GM23338 (cell line): ENCODE measurements at regions not wholly inside any gene's neighbourhood (a gene's known extent, or its start where the extent isn't known, plus 50 kb on each side); places are given as distances from the start of the nearest gene placed in this dataset.

Experiments
- ATAC-seq: fragments of 200-7000 bp; cut with Tn5 transposase; 3 replicates; pipeline ENCODE4 v1.9.1; 2020
- DNase-seq: peaks from one replicate; pipeline ENCODE4 v3.0.0-alpha.2; 2015; ENCODE audit warnings: low spot score
- H2AFZ ChIP-seq: fragments of 200-600 bp; sonication (generic); 2 replicates; pipeline ENCODE4 v1.8.0; 2016; ENCODE audit warnings: antibody characterized with exemption, mild to moderate bottlenecking, moderate library complexity
- H3F3A ChIP-seq: fragments of 200-600 bp; sonication (generic); replicated peaks from 2 replicates; pipeline ENCODE4 v1.8.0; 2017; ENCODE audit warnings: antibody characterized with exemption, mixed run types, low read depth
- H3K27ac ChIP-seq: fragments of 200-600 bp; sonication (generic); 2 replicates; pipeline ENCODE4 v1.6.1; 2016; ENCODE audit warnings: low read depth
- H3K27me3 ChIP-seq: fragments of 200-600 bp; sonication (generic); 2 replicates; pipeline ENCODE4 v1.8.0; 2016; ENCODE audit warnings: mild to moderate bottlenecking, mixed run types, moderate library complexity; ENCODE audit not compliant: insufficient read depth
- H3K36me3 ChIP-seq: fragments of 200-600 bp; sonication (generic); 2 replicates; pipeline ENCODE4 v1.8.0; 2016; ENCODE audit warnings: mild to moderate bottlenecking; ENCODE audit not compliant: insufficient read depth
- H3K4me1 ChIP-seq: fragments of 200-600 bp; sonication (generic); 2 replicates; pipeline ENCODE4 v1.8.0; 2016; ENCODE audit warnings: mild to moderate bottlenecking, moderate library complexity; ENCODE audit not compliant: insufficient read depth
- H3K4me2 ChIP-seq: fragments of 200-600 bp; sonication (generic); 2 replicates; pipeline ENCODE4 v1.7.1; 2017; ENCODE audit warnings: mixed run types
- H3K4me3 ChIP-seq: fragments of 200-600 bp; sonication (generic); 2 replicates; pipeline ENCODE4 v1.6.1; 2016; ENCODE audit warnings: mixed run types
- H3K79me2 ChIP-seq: fragments of 200-600 bp; sonication (generic); replicated peaks from 2 replicates; pipeline ENCODE4 v1.8.0; 2017; ENCODE audit warnings: mild to moderate bottlenecking; ENCODE audit not compliant: insufficient read depth
- H3K9me2 ChIP-seq: fragments of 200-600 bp; sonication (generic); 2 replicates; pipeline ENCODE4 v1.8.0; 2017; ENCODE audit not compliant: insufficient read depth
- H4K20me1 ChIP-seq: fragments of 200-600 bp; sonication (generic); replicated peaks from 2 replicates; pipeline ENCODE4 v1.8.0; 2017; ENCODE audit warnings: mild to moderate bottlenecking; ENCODE audit not compliant: insufficient read depth
- H3K27ac Mint-ChIP-seq: 2 replicates; pipeline ENCODE4 v1.8.0; 2020; ENCODE audit warnings: inconsistent platforms, mild to moderate bottlenecking, moderate library complexity, mixed read lengths
- H3K27me3 Mint-ChIP-seq: 3 replicates; pipeline ENCODE4 v1.8.0; 2022; ENCODE audit warnings: low read depth, mild to moderate bottlenecking, moderate library complexity, mixed read lengths, inconsistent platforms; ENCODE audit not compliant: insufficient read depth, poor library complexity
- H3K36me3 Mint-ChIP-seq: 3 replicates; pipeline ENCODE4 v1.8.0; 2021; ENCODE audit warnings: low read depth, mild to moderate bottlenecking, inconsistent platforms, moderate library complexity, mixed read lengths
- H3K4me1 Mint-ChIP-seq: 3 replicates; pipeline ENCODE4 v1.8.0; 2020; ENCODE audit warnings: mild to moderate bottlenecking, inconsistent platforms, mixed read lengths
- H3K4me3 Mint-ChIP-seq: 3 replicates; pipeline ENCODE4 v1.8.0; 2021; ENCODE audit warnings: moderate library complexity, mild to moderate bottlenecking, inconsistent platforms, mixed read lengths
- H3K9me3 Mint-ChIP-seq: 3 replicates; pipeline ENCODE4 v1.8.0; 2020; ENCODE audit warnings: moderate library complexity, mild to moderate bottlenecking, inconsistent platforms, mixed read lengths
- CREB1 ChIP-seq: fragments of 250-450 bp; sonication (Bioruptor Pico); IDR thresholded peaks from 2 replicates; pipeline ENCODE4 v1.5.0; 2020; ENCODE audit warnings: low read depth, mild to moderate bottlenecking, moderate library complexity
- EZH2 ChIP-seq: fragments of 200-600 bp; sonication (generic); IDR thresholded peaks from one replicate; pipeline ENCODE4 v1.8.0; 2017; ENCODE audit warnings: antibody characterized with exemption, mild to moderate bottlenecking, low read depth; ENCODE audit not compliant: unreplicated experiment
- EZH2phosphoT487 ChIP-seq: fragments of 200-600 bp; sonication (generic); IDR thresholded peaks from one replicate; pipeline ENCODE4 v1.8.1; 2018; ENCODE audit warnings: antibody characterized with exemption; ENCODE audit not compliant: unreplicated experiment
- JUNB ChIP-seq: IDR thresholded peaks from one replicate; pipeline ENCODE4 v1.6.1; 2016; ENCODE audit warnings: antibody characterized with exemption; ENCODE audit not compliant: unreplicated experiment
- NANOG ChIP-seq: IDR thresholded peaks from 2 replicates; pipeline ENCODE4 v1.6.1; 2016; ENCODE audit warnings: antibody characterized with exemption, borderline replicate concordance
- POLR2AphosphoS5 ChIP-seq: IDR thresholded peaks from 2 replicates; pipeline ENCODE4 v1.6.1; 2016; ENCODE audit warnings: antibody characterized with exemption, low read depth
- STAT1 ChIP-seq: IDR thresholded peaks from one replicate; pipeline ENCODE4 v1.6.1; 2016; ENCODE audit warnings: antibody characterized with exemption; ENCODE audit not compliant: unreplicated experiment
- ZNF331 ChIP-seq: fragments of 250-450 bp; sonication (Bioruptor Pico); IDR thresholded peaks from 2 replicates; pipeline ENCODE4 v1.5.0; 2020; ENCODE audit warnings: low read depth, mild to moderate bottlenecking, moderate library complexity
- TF ChIP-seq, protein P1 (sequence below): fragments of 250-450 bp; sonication (Bioruptor Pico); IDR thresholded peaks from 2 replicates; pipeline ENCODE4 v1.5.0; 2020; ENCODE audit warnings: mild to moderate bottlenecking, moderate library complexity
- TF ChIP-seq, protein P2 (sequence below): IDR thresholded peaks from one replicate; pipeline ENCODE4 v1.6.1; 2018; ENCODE audit warnings: antibody characterized with exemption; ENCODE audit not compliant: unreplicated experiment
- TF ChIP-seq, protein P3 (sequence below), 2 experiments: fragments of 200-600 bp in 1 of 2; sonication (generic) in 1 of 2; conservative IDR thresholded peaks; 2 replicates each; pipeline versions ENCODE4 v1.5.1 to v1.6.1; 2016 to 2017; ENCODE audit warnings: antibody characterized with exemption in 2 of 2, low read depth in 2 of 2, mild to moderate bottlenecking in 2 of 2, moderate library complexity in 1 of 2
- TF ChIP-seq, protein P4 (sequence below): IDR thresholded peaks from 2 replicates; pipeline ENCODE4 v1.6.1; 2016; ENCODE audit warnings: antibody characterized with exemption

DNA sequence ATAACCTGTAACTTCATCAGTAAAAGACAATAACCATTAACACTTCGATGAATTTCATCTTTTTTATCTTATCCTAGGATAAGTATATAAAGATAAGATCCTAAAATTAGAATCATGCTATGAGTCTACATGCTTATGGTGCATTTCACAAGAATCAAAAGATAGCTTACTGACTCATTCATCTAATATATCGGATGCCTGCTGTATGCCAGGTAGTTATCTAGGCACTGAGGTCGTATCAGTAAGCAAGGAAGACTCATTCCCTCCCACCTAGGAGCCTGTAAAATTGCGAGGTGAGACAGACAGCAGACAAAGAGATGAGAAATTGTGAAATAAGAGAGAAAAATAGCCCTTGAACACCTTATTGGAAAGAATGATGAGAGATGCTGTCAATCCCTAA is 240.6 kb upstream of the ADAMTSL1 start:
- no peak for ATAC-seq
- Histone ChIP-seq H3K27ac (no peak overlapping the region), H3K36me3 (no peaks in the 10 kb centered on the region), H3F3A (no peaks in the 10 kb centered on the region), H3K4me3 (no peak overlapping the region), H4K20me1 (no peaks in the 10 kb centered on the region), H3K4me1 (no peaks in the 10 kb centered on the region), H3K4me2 (no peak overlapping the region), H3K79me2 (no peaks in the 10 kb centered on the region), H3K9me2 (no peaks in the 10 kb centered on the region; the same call in 1 of the 2 replicates), H3K27me3 (no peaks in the 10 kb centered on the region), H2AFZ (no peak overlapping the region)
- Mint-ChIP-seq H3K27ac (no peak overlapping the region), H3K36me3 (no peaks in the 10 kb centered on the region), H3K27me3 (no peaks in the 10 kb centered on the region), H3K4me1 (peaks cover 3% of the 10 kb centered on the region; the same call in 2 of the 3 replicates), H3K9me3 (no peaks in the 10 kb centered on the region), H3K4me3 (no peak overlapping the region)
- TF ChIP-seq EZH2 = no peak
- no peak for TF ChIP-seq STAT1
- TF ChIP-seq ZNF331 = no peak
- TF ChIP-seq, protein P1, sequence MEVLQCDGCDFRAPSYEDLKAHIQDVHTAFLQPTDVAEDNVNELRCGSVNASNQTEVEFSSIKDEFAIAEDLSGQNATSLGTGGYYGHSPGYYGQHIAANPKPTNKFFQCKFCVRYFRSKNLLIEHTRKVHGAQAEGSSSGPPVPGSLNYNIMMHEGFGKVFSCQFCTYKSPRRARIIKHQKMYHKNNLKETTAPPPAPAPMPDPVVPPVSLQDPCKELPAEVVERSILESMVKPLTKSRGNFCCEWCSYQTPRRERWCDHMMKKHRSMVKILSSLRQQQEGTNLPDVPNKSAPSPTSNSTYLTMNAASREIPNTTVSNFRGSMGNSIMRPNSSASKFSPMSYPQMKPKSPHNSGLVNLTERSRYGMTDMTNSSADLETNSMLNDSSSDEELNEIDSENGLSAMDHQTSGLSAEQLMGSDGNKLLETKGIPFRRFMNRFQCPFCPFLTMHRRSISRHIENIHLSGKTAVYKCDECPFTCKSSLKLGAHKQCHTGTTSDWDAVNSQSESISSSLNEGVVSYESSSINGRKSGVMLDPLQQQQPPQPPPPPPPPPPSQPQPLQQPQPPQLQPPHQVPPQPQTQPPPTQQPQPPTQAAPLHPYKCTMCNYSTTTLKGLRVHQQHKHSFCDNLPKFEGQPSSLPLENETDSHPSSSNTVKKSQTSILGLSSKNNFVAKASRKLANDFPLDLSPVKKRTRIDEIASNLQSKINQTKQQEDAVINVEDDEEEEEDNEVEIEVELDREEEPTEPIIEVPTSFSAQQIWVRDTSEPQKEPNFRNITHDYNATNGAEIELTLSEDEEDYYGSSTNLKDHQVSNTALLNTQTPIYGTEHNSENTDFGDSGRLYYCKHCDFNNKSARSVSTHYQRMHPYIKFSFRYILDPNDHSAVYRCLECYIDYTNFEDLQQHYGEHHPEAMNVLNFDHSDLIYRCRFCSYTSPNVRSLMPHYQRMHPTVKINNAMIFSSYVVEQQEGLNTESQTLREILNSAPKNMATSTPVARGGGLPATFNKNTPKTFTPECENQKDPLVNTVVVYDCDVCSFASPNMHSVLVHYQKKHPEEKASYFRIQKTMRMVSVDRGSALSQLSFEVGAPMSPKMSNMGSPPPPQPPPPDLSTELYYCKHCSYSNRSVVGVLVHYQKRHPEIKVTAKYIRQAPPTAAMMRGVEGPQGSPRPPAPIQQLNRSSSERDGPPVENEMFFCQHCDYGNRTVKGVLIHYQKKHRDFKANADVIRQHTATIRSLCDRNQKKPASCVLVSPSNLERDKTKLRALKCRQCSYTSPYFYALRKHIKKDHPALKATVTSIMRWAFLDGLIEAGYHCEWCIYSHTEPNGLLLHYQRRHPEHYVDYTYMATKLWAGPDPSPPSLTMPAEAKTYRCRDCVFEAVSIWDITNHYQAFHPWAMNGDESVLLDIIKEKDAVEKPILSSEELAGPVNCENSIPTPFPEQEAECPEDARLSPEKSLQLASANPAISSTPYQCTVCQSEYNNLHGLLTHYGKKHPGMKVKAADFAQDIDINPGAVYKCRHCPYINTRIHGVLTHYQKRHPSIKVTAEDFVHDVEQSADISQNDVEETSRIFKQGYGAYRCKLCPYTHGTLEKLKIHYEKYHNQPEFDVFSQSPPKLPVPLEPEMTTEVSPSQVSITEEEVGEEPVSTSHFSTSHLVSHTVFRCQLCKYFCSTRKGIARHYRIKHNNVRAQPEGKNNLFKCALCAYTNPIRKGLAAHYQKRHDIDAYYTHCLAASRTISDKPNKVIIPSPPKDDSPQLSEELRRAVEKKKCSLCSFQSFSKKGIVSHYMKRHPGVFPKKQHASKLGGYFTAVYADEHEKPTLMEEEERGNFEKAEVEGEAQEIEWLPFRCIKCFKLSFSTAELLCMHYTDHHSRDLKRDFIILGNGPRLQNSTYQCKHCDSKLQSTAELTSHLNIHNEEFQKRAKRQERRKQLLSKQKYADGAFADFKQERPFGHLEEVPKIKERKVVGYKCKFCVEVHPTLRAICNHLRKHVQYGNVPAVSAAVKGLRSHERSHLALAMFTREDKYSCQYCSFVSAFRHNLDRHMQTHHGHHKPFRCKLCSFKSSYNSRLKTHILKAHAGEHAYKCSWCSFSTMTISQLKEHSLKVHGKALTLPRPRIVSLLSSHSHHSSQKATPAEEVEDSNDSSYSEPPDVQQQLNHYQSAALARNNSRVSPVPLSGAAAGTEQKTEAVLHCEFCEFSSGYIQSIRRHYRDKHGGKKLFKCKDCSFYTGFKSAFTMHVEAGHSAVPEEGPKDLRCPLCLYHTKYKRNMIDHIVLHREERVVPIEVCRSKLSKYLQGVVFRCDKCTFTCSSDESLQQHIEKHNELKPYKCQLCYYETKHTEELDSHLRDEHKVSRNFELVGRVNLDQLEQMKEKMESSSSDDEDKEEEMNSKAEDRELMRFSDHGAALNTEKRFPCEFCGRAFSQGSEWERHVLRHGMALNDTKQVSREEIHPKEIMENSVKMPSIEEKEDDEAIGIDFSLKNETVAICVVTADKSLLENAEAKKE = no peak
- no peak for TF ChIP-seq CREB1
- TF ChIP-seq, protein P2, sequence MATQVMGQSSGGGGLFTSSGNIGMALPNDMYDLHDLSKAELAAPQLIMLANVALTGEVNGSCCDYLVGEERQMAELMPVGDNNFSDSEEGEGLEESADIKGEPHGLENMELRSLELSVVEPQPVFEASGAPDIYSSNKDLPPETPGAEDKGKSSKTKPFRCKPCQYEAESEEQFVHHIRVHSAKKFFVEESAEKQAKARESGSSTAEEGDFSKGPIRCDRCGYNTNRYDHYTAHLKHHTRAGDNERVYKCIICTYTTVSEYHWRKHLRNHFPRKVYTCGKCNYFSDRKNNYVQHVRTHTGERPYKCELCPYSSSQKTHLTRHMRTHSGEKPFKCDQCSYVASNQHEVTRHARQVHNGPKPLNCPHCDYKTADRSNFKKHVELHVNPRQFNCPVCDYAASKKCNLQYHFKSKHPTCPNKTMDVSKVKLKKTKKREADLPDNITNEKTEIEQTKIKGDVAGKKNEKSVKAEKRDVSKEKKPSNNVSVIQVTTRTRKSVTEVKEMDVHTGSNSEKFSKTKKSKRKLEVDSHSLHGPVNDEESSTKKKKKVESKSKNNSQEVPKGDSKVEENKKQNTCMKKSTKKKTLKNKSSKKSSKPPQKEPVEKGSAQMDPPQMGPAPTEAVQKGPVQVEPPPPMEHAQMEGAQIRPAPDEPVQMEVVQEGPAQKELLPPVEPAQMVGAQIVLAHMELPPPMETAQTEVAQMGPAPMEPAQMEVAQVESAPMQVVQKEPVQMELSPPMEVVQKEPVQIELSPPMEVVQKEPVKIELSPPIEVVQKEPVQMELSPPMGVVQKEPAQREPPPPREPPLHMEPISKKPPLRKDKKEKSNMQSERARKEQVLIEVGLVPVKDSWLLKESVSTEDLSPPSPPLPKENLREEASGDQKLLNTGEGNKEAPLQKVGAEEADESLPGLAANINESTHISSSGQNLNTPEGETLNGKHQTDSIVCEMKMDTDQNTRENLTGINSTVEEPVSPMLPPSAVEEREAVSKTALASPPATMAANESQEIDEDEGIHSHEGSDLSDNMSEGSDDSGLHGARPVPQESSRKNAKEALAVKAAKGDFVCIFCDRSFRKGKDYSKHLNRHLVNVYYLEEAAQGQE = no peak
- no peak for TF ChIP-seq JUNB
- TF ChIP-seq, protein P3, sequence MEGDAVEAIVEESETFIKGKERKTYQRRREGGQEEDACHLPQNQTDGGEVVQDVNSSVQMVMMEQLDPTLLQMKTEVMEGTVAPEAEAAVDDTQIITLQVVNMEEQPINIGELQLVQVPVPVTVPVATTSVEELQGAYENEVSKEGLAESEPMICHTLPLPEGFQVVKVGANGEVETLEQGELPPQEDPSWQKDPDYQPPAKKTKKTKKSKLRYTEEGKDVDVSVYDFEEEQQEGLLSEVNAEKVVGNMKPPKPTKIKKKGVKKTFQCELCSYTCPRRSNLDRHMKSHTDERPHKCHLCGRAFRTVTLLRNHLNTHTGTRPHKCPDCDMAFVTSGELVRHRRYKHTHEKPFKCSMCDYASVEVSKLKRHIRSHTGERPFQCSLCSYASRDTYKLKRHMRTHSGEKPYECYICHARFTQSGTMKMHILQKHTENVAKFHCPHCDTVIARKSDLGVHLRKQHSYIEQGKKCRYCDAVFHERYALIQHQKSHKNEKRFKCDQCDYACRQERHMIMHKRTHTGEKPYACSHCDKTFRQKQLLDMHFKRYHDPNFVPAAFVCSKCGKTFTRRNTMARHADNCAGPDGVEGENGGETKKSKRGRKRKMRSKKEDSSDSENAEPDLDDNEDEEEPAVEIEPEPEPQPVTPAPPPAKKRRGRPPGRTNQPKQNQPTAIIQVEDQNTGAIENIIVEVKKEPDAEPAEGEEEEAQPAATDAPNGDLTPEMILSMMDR (conservative IDR thresholded peaks at IDR 0.05; ENCODE audit: low read depth in 2 of 2) = no peak
- no peak for TF ChIP-seq EZH2phosphoT487
- no peak for TF ChIP-seq NANOG
- TF ChIP-seq, protein P4, sequence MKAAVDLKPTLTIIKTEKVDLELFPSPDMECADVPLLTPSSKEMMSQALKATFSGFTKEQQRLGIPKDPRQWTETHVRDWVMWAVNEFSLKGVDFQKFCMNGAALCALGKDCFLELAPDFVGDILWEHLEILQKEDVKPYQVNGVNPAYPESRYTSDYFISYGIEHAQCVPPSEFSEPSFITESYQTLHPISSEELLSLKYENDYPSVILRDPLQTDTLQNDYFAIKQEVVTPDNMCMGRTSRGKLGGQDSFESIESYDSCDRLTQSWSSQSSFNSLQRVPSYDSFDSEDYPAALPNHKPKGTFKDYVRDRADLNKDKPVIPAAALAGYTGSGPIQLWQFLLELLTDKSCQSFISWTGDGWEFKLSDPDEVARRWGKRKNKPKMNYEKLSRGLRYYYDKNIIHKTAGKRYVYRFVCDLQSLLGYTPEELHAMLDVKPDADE = no peak
- TF ChIP-seq POLR2AphosphoS5 = no peak
- no peak for DNase-seq
